ENCODE measurements at regions not wholly inside any gene's neighbourhood (a gene's known extent, or its start where the extent isn't known, plus 50 kb on each side); places are given as distances from the start of the nearest gene placed in this dataset.

- TF ChIP-seq CTCF (IDR thresholded peaks at IDR 0.05) (no peak), POLR2A (IDR thresholded peaks at IDR 0.05) (no peak)
Observed at GRCh38 chr17:83146347-83146746, 66.9 kb downstream of the METRNL start.
